CD14-positive monocyte (primary cell): ENCODE measurements at regions not wholly inside any gene's neighbourhood (a gene's known extent, or its start where the extent isn't known, plus 50 kb on each side); places are given as distances from the start of the nearest gene placed in this dataset.

Source experiments
- DNase-seq, 3 donors: peaks; one replicate each; pipeline ENCODE4 v3.0.0-alpha.2; 2011 to 2022
- H2AFZ ChIP-seq: 2 replicates; pipeline ENCODE4 v1.6.0; 2012; ENCODE audit warnings: mild to moderate bottlenecking, low read depth, low read length, inconsistent platforms; ENCODE audit not compliant: insufficient read depth, poor library complexity, severe bottlenecking
- H3K27ac ChIP-seq, 2 donors: 1 replicate in 1 of 2; 2 replicates in 1 of 2; pipeline ENCODE4 v1.5.1; 2012 to 2013; ENCODE audit warnings: low read length in 2 of 2, control low read depth in 1 of 2, inconsistent platforms in 1 of 2, low read depth in 1 of 2, mild to moderate bottlenecking in 1 of 2
- H3K27me3 ChIP-seq, 2 donors: one replicate each; pipeline versions ENCODE4 v1.6.0 to v1.6.1; 2011 to 2013; ENCODE audit warnings: low read length in 2 of 2; ENCODE audit not compliant: control insufficient read depth in 2 of 2, insufficient read depth in 2 of 2
- H3K36me3 ChIP-seq, 2 donors: replicated peaks in 1 of 2; 1 replicate in 1 of 2; 2 replicates in 1 of 2; pipeline versions ENCODE4 v1.5.1 to v1.6.1; 2012 to 2013; ENCODE audit warnings: low read length in 2 of 2, control low read depth in 1 of 2, inconsistent platforms in 1 of 2, mild to moderate bottlenecking in 1 of 2; ENCODE audit not compliant: insufficient read depth in 2 of 2, control insufficient read depth in 1 of 2
- H3K4me1 ChIP-seq, 2 donors: 1 replicate in 1 of 2; 2 replicates in 1 of 2; pipeline versions ENCODE4 v1.5.1 to v1.6.1; 2012 to 2013; ENCODE audit warnings: low read length in 2 of 2, control low read depth in 1 of 2, inconsistent platforms in 1 of 2, mild to moderate bottlenecking in 1 of 2, moderate library complexity in 1 of 2; ENCODE audit not compliant: insufficient read depth in 2 of 2, control insufficient read depth in 1 of 2
- H3K4me2 ChIP-seq: replicated peaks from 2 replicates; pipeline ENCODE3; 2012; ENCODE audit warnings: low read length, moderate library complexity, mild to moderate bottlenecking; ENCODE audit not compliant: poor library complexity, severe bottlenecking; ENCODE audit errors: extremely low read depth
- H3K4me3 ChIP-seq, 3 experiments: fragments of 200-600 bp in 1 of 3; sonication (generic) in 1 of 3; replicated peaks in 1 of 3; 1 replicate in 2 of 3; 2 replicates in 1 of 3; pipeline ENCODE4 v1.5.1; 2011 to 2013; ENCODE audit warnings: low read length in 3 of 3, mild to moderate bottlenecking in 3 of 3, control low read depth in 2 of 3, low read depth in 2 of 3, inconsistent platforms in 1 of 3, moderate library complexity in 1 of 3
- H3K79me2 ChIP-seq: 2 replicates; pipeline ENCODE4 v1.6.0; 2012; ENCODE audit warnings: mild to moderate bottlenecking, control low read depth, inconsistent platforms, low read length, moderate library complexity; ENCODE audit not compliant: insufficient read depth
- H3K9ac ChIP-seq: 2 replicates; pipeline ENCODE4 v1.6.0; 2017; ENCODE audit warnings: low read length, mild to moderate bottlenecking; ENCODE audit not compliant: insufficient read depth, poor library complexity, severe bottlenecking
- H3K9me3 ChIP-seq, 2 donors: replicated peaks in 1 of 2; 1 replicate in 1 of 2; 2 replicates in 1 of 2; pipeline versions ENCODE4 v1.5.1 to v1.6.1; 2012 to 2013; ENCODE audit warnings: low read length in 2 of 2, control low read depth in 1 of 2; ENCODE audit not compliant: control insufficient read depth in 1 of 2, insufficient read depth in 1 of 2
- H4K20me1 ChIP-seq: 2 replicates; pipeline ENCODE4 v1.6.0; 2012; ENCODE audit warnings: mild to moderate bottlenecking, low read length, control low read depth, moderate library complexity; ENCODE audit not compliant: insufficient read depth
- H3K27ac Mint-ChIP-seq, 7 donors: one replicate each; pipeline ENCODE4 v1.8.0; 2020; ENCODE audit warnings: mild to moderate bottlenecking in 7 of 7, mixed read lengths in 7 of 7, moderate library complexity in 6 of 7, inconsistent platforms in 2 of 7
- H3K27me3 Mint-ChIP-seq, 3 donors: one replicate each; pipeline ENCODE4 v1.8.0; 2021 to 2022; ENCODE audit warnings: low read depth in 3 of 3, mild to moderate bottlenecking in 3 of 3, mixed read lengths in 3 of 3, moderate library complexity in 3 of 3, inconsistent platforms in 1 of 3
- H3K36me3 Mint-ChIP-seq, 2 donors: one replicate each; pipeline ENCODE4 v1.8.0; 2020; ENCODE audit warnings: mixed read lengths in 2 of 2, inconsistent platforms in 1 of 2, mild to moderate bottlenecking in 1 of 2
- H3K4me1 Mint-ChIP-seq: one replicate; pipeline ENCODE4 v1.8.0; 2020; ENCODE audit warnings: mild to moderate bottlenecking, mixed read lengths
- H3K4me3 Mint-ChIP-seq, 2 donors: one replicate each; pipeline ENCODE4 v1.8.0; 2020; ENCODE audit warnings: mild to moderate bottlenecking in 2 of 2, mixed read lengths in 2 of 2, moderate library complexity in 1 of 2
- H3K9me3 Mint-ChIP-seq, 7 donors: one replicate each; pipeline ENCODE4 v1.8.0; 2020 to 2022; ENCODE audit warnings: mixed read lengths in 7 of 7, mild to moderate bottlenecking in 6 of 7, moderate library complexity in 6 of 7, inconsistent platforms in 2 of 7
- CTCF ChIP-seq: fragments of 200-600 bp; IDR thresholded peaks from one replicate; pipeline ENCODE4 v1.8.0; 2022; ENCODE audit warnings: antibody characterized with exemption, mild to moderate bottlenecking
- WGBS: methylation state at CpG from one replicate; pipeline ENCODE4 v1.1.5; 2013; ENCODE audit warnings: missing lambda C conversion rate; ENCODE audit not compliant: insufficient coverage; 5-methylcytosine and 5-hydroxymethylcytosine counted together
- intact Hi-C, 2 donors: fragments of 100-400 bp; cut with micrococcal nuclease; formaldehyde crosslinking; loops; one replicate each; pipeline versions ENCODE4 v1.15.0 to v1.15.1; 2023

DNA sequence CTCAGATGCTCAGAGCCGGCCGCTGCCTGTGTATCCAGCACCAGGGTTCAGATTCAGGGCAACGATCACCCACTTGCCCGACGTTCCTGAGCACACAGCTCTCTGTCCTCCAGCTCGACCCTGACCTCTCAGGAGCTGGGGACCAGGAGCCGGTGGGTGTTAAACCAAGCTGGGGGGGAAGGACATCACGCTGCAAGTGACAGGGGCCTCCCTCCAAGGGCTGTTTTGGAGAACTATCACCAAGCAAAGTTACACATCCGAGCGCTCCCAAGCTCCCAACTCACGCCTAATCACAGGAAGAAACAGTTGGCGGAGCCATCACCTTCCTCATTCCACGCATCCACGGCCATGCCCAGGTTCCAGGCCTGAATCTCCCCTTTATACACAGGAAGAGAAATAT, 51.5 kb upstream of the ZNF354A start:
- intact Hi-C loops: no loop called here
- Histone ChIP-seq H3K9ac (no peak overlapping the region), H3K27ac (no peak overlapping the region), H3K27me3 (no peaks in the 10 kb centered on the region), H3K4me2 (no peak overlapping the region), H3K9me3 (no peaks in the 10 kb centered on the region), H3K36me3 (no peaks in the 10 kb centered on the region), H3K4me1 (peaks cover 30 to 34% of the 10 kb centered on the region in 2 donors), H2AFZ (no peak overlapping the region), H3K4me3 (no peak overlapping the region), H4K20me1 (no peaks in the 10 kb centered on the region), H3K79me2 (no peaks in the 10 kb centered on the region)
- Mint-ChIP-seq H3K27ac (no peak overlapping the region), H3K36me3 (no peaks in the 10 kb centered on the region), H3K4me3 (peak overlapping the region in 1 of 2 donors; percentile 5), H3K9me3 (peaks cover 0 to 7% (median 0%) of the 10 kb centered on the region in 7 donors), H3K27me3 (peaks cover 2 to 9% (median 5%) of the 10 kb centered on the region in 3 donors), H3K4me1 (peaks cover 42% of the 10 kb centered on the region)
- no peak for DNase-seq
- no peak for TF ChIP-seq CTCF
- 92% methylated on average over 13 of the region's 14 CpGs for WGBS

DNA sequence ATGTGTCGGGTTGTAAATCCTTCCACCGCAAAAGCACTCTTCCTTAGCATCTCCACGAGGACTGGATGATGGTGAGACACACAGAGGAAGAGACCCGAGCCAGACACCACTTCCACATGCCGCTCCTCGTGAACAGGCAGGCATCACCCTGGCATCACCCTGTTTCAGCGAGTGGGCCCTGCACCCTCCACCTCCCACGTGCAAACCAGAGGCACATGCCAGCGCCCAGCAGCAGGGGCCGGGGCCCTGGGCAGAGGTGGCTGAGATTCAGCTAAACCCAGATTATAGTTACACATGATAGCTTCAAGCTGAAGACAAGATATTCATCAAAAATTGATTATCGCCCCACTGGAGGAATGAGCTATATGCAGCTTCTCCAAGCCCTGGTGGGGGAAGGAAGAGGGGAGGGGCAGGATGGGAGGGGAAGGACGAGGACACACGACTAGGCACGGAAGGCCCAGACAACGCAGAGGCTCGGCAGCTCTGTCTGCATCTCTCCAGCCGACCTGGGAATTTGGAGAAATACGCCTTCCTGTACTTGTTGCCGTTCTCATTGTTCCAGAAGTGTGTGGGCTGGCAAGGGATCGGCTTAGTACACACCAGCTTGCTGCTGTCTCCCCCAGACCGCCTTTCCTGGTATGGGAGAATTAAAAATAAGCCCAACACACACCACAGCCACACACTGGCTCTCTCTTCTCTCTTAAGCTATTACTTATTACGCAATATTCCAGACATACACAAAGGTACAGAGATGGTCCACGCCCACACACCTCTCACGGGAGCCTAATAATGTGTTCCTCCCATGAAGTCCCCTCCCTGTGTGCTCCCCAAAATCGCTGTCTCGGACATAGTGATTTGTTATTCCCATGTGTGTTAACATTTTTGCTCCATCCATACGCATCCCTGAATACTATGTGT, 50.4 kb upstream of the ZNF354A start:
- no peak overlapping the region for H3K4me3 Mint-ChIP-seq
- peak overlapping the region in 1 of 7 donors; percentile 64 for H3K27ac Mint-ChIP-seq
- no peaks in the 10 kb centered on the region for H3K79me2 ChIP-seq
- no peak overlapping the region for H3K9ac ChIP-seq
- peaks cover 0 to 12% (median 0%) of the 10 kb centered on the region in 7 donors for H3K9me3 Mint-ChIP-seq
- intact Hi-C loops: no loop called here
- no peak for TF ChIP-seq CTCF
- H2AFZ ChIP-seq: no peak overlapping the region
- H4K20me1 ChIP-seq: no peaks in the 10 kb centered on the region
- H3K4me3 ChIP-seq: no peak overlapping the region
- H3K4me1 Mint-ChIP-seq: peaks cover 47% of the 10 kb centered on the region
- no peaks in the 10 kb centered on the region for H3K36me3 Mint-ChIP-seq
- peaks cover 2 to 9% (median 5%) of the 10 kb centered on the region in 3 donors for H3K27me3 Mint-ChIP-seq
- H3K36me3 ChIP-seq: no peaks in the 10 kb centered on the region
- no peaks in the 10 kb centered on the region for H3K27me3 ChIP-seq
- no peaks in the 10 kb centered on the region for H3K9me3 ChIP-seq
- no peak overlapping the region for H3K4me2 ChIP-seq
- no peak for DNase-seq
- H3K4me1 ChIP-seq: peaks cover 41 to 45% of the 10 kb centered on the region in 2 donors
- H3K27ac ChIP-seq: no peak overlapping the region
- 72% methylated on average over 16 of the region's 27 CpGs for WGBS
